HepG2 (cell line): ENCODE measurements at regions not wholly inside any gene's neighbourhood (a gene's known extent, or its start where the extent isn't known, plus 50 kb on each side); places are given as distances from the start of the nearest gene placed in this dataset.

Experiments used
- ATAC-seq: fragments of 200-7000 bp; cut with Tn5 transposase; 3 replicates; pipeline ENCODE4 v1.9.1; 2020; ENCODE audit warnings: mild to moderate bottlenecking, moderate library complexity
- BruUV-seq: library from RNA; stranded (reverse); fragments of 400-500 nt; replicated peaks from 2 replicates; lab custom pipeline; 2021; lab: Mats Ljungman, UMichigan
- CTCF ChIA-PET: fragments of 300-600 bp; formaldehyde crosslinking; extraction: SDS; loops from one replicate; lab custom pipeline; 2021; ENCODE audit warnings: low total read pairs, inconsistent platforms, low intra/inter-chr PET ratio; lab: Yijun Ruan, JAX
- POLR2A ChIA-PET: fragments of 350-600 bp; sonication (Branson Sonifier 250); formaldehyde crosslinking; loops from one replicate; lab custom pipeline; 2020; ENCODE audit warnings: antibody characterized with exemption, inconsistent platforms; lab: Yijun Ruan, JAX
- DNase-seq: peaks from one replicate; pipeline ENCODE4 v3.0.0-alpha.2; 2015; ENCODE audit warnings: low spot score
- FAIRE-seq: peaks from 3 replicates; lab custom pipeline; 2011; peaks lifted over from hg19 to GRCh38; lab: Jason Lieb, UNC
- H2AFZ ChIP-seq: one replicate; pipeline ENCODE4 v1.6.1; 2011; ENCODE audit warnings: low read length, inconsistent platforms
- H3K27ac ChIP-seq: fragments of 300-600 bp; 3 replicates; pipeline ENCODE4 v1.8.0; 2011; ENCODE audit warnings: mixed run types, mild to moderate bottlenecking, mixed read lengths, low read length, inconsistent platforms; ENCODE audit not compliant: insufficient read depth; ENCODE audit errors: extremely low read length
- H3K27me3 ChIP-seq, 2 experiments: fragments of 200-600 bp in 1 of 2; 2 replicates in 1 of 2; 3 replicates in 1 of 2; pipeline versions ENCODE4 v1.6.0 to v1.8.0; 2011; ENCODE audit warnings: low read length in 2 of 2, mild to moderate bottlenecking in 2 of 2, moderate library complexity in 2 of 2, inconsistent platforms in 1 of 2; ENCODE audit not compliant: insufficient read depth in 2 of 2, control insufficient read depth in 1 of 2
- H3K36me3 ChIP-seq, 2 experiments: fragments of 200-600 bp in 1 of 2; replicated peaks in 1 of 2; 2 replicates in 1 of 2; 3 replicates in 1 of 2; pipeline versions ENCODE4 v1.5.1 to v1.8.0; 2011; ENCODE audit warnings: low read length in 2 of 2, inconsistent platforms in 1 of 2; ENCODE audit not compliant: insufficient read depth in 2 of 2, control insufficient read depth in 1 of 2
- H3K4me1 ChIP-seq: 2 replicates; pipeline ENCODE4 v1.5.1; 2012; ENCODE audit warnings: low read length, inconsistent platforms; ENCODE audit not compliant: insufficient read depth
- H3K4me2 ChIP-seq: 2 replicates; pipeline ENCODE4 v1.6.0; 2011; ENCODE audit warnings: low read depth, low read length, inconsistent platforms
- H3K4me3 ChIP-seq, 3 experiments: fragments of 200-600 bp in 1 of 3; sonication (generic), shearing (Covaris generic) in 1 of 3; replicated peaks in 1 of 3; 2 replicates each; pipeline ENCODE4 v1.5.1; 2011 to 2016; ENCODE audit warnings: low read length in 3 of 3, inconsistent platforms in 2 of 3, low read depth in 2 of 3, mild to moderate bottlenecking in 2 of 3, control low read depth in 1 of 3, mixed read lengths in 1 of 3; ENCODE audit not compliant: insufficient read depth in 1 of 3
- H3K79me2 ChIP-seq: one replicate; pipeline ENCODE4 v1.6.1; 2011; ENCODE audit warnings: low read length, inconsistent platforms; ENCODE audit not compliant: insufficient read depth
- H3K9ac ChIP-seq: 2 replicates; pipeline ENCODE4 v1.6.0; 2011; ENCODE audit warnings: mild to moderate bottlenecking, low read depth, low read length, inconsistent platforms; ENCODE audit not compliant: insufficient read depth
- H3K9me3 ChIP-seq: 2 replicates; pipeline ENCODE4 v1.5.1; 2012; ENCODE audit warnings: mild to moderate bottlenecking, low read length
- H4K20me1 ChIP-seq: 2 replicates; pipeline ENCODE4 v1.6.0; 2011; ENCODE audit warnings: inconsistent platforms, mild to moderate bottlenecking, low read length, moderate library complexity; ENCODE audit not compliant: insufficient read depth
- HNF1A ChIP-seq, 2 experiments: sonication (generic) in 1 of 2; formaldehyde crosslinking in 1 of 2; IDR thresholded peaks; 2 replicates each; pipeline versions ENCODE4 v1.4.0 to v1.6.1; 2016 to 2020; ENCODE audit warnings: borderline replicate concordance in 1 of 2, low read depth in 1 of 2, mild to moderate bottlenecking in 1 of 2, missing genetic modification reagents in 1 of 2
- HOXA7 ChIP-seq: sonication (generic); formaldehyde crosslinking; IDR thresholded peaks from 2 replicates; pipeline ENCODE4 v1.8.1; 2022; ENCODE audit warnings: mild to moderate bottlenecking, missing genetic modification reagents, moderate library complexity
- KLF6 ChIP-seq: IDR thresholded peaks from 2 replicates; pipeline ENCODE4 v1.8.0; 2016; ENCODE audit warnings: missing biosample characterization, missing genetic modification reagents
- NFYB ChIP-seq: sonication (generic); formaldehyde crosslinking; IDR thresholded peaks from 2 replicates; pipeline ENCODE4 v1.4.0; 2020; ENCODE audit warnings: missing genetic modification reagents
- POLR2G ChIP-seq: fragments of 200-400 bp; formaldehyde crosslinking; IDR thresholded peaks from 2 replicates; pipeline ENCODE4 v1.6.1; 2018; ENCODE audit warnings: mild to moderate bottlenecking, low read depth, low read length, moderate library complexity
- ZFX ChIP-seq: sonication (generic); formaldehyde crosslinking; IDR thresholded peaks from 2 replicates; pipeline ENCODE4 v1.4.0; 2020; ENCODE audit warnings: mild to moderate bottlenecking, low read depth, missing genetic modification reagents, moderate library complexity
- ZKSCAN1 ChIP-seq: fragments of 150-350 bp; IDR thresholded peaks from 2 replicates; pipeline ENCODE4 v1.6.1; 2014; ENCODE audit warnings: low read length
- ZNF234 ChIP-seq: sonication (generic); formaldehyde crosslinking; conservative IDR thresholded peaks from 2 replicates; pipeline ENCODE4 v1.5.1; 2020; ENCODE audit warnings: mild to moderate bottlenecking, missing genetic modification reagents
- WGBS: methylation state at CpG from one replicate; pipeline ENCODE4 v1.1.6; 2017; ENCODE audit warnings: low lambda C conversion rate; 5-methylcytosine and 5-hydroxymethylcytosine counted together
- in situ Hi-C: cut with HindIII; loops from 2 replicates; pipeline ENCODE4 v1.10.0; 2017; ENCODE audit warnings: low pct_unique_long_range_greater_than_20kb; ENCODE audit not compliant: extremely low pct_ligation_motif_present
- intact Hi-C: fragments of 100-400 bp; cut with micrococcal nuclease; formaldehyde crosslinking; loops from one replicate; pipeline ENCODE4 v1.10.0; 2022; ENCODE audit not compliant: unreplicated experiment
- TF ChIP-seq, protein P1 (sequence below): sonication (generic); formaldehyde crosslinking; IDR thresholded peaks from 2 replicates; pipeline ENCODE4 v1.8.0; 2022; ENCODE audit warnings: mild to moderate bottlenecking, missing genetic modification reagents, moderate library complexity
- TF ChIP-seq, protein P2 (sequence below): IDR thresholded peaks from 2 replicates; pipeline ENCODE4 v1.4.0; 2020; ENCODE audit warnings: mild to moderate bottlenecking, missing genetic modification reagents
- TF ChIP-seq, protein P3 (sequence below): sonication (generic); formaldehyde crosslinking; IDR thresholded peaks from 2 replicates; pipeline ENCODE4 v1.5.1; 2020; ENCODE audit warnings: missing genetic modification reagents, mild to moderate bottlenecking, borderline replicate concordance
- TF ChIP-seq, protein P4 (sequence below): sonication (generic); formaldehyde crosslinking; conservative IDR thresholded peaks from 2 replicates; pipeline ENCODE4 v1.4.0; 2020; ENCODE audit warnings: missing genetic modification reagents

- no peak for ATAC-seq
- ChIA-PET CTCF (no interaction called here), POLR2A (no interaction called here)
- no peak overlapping the region for H2AFZ ChIP-seq
- H3K9me3 ChIP-seq, result no peaks in the 10 kb centered on the region
- no peak overlapping the region for H3K27ac ChIP-seq
- intact Hi-C loops, result no loop called here
- no peaks in the 10 kb centered on the region for H4K20me1 ChIP-seq
- H3K36me3 ChIP-seq, result no peaks in the 10 kb centered on the region
- H3K4me2 ChIP-seq, result no peak overlapping the region
- H3K4me3 ChIP-seq, result no peak overlapping the region
- 14% methylated on average over 2 of the region's 2 CpGs for WGBS
- FAIRE-seq, result no peak
- no peaks in the 10 kb centered on the region for H3K79me2 ChIP-seq
- in situ Hi-C loops, result no loop called here
- no peaks in the 10 kb centered on the region for H3K4me1 ChIP-seq
- no peak for DNase-seq
- 0 out of 5 replicates have a peak, but pooled peaks cover 0 to 3% of the 10 kb centered on the region in 2 experiments for H3K27me3 ChIP-seq
- BruUV-seq, result no TSS peak
- no peak overlapping the region for H3K9ac ChIP-seq
- TF ChIP-seq, protein P1, sequence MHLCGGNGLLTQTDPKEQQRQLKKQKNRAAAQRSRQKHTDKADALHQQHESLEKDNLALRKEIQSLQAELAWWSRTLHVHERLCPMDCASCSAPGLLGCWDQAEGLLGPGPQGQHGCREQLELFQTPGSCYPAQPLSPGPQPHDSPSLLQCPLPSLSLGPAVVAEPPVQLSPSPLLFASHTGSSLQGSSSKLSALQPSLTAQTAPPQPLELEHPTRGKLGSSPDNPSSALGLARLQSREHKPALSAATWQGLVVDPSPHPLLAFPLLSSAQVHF (CRISPR knock-in tag), result no peak
- TF ChIP-seq, protein P2, sequence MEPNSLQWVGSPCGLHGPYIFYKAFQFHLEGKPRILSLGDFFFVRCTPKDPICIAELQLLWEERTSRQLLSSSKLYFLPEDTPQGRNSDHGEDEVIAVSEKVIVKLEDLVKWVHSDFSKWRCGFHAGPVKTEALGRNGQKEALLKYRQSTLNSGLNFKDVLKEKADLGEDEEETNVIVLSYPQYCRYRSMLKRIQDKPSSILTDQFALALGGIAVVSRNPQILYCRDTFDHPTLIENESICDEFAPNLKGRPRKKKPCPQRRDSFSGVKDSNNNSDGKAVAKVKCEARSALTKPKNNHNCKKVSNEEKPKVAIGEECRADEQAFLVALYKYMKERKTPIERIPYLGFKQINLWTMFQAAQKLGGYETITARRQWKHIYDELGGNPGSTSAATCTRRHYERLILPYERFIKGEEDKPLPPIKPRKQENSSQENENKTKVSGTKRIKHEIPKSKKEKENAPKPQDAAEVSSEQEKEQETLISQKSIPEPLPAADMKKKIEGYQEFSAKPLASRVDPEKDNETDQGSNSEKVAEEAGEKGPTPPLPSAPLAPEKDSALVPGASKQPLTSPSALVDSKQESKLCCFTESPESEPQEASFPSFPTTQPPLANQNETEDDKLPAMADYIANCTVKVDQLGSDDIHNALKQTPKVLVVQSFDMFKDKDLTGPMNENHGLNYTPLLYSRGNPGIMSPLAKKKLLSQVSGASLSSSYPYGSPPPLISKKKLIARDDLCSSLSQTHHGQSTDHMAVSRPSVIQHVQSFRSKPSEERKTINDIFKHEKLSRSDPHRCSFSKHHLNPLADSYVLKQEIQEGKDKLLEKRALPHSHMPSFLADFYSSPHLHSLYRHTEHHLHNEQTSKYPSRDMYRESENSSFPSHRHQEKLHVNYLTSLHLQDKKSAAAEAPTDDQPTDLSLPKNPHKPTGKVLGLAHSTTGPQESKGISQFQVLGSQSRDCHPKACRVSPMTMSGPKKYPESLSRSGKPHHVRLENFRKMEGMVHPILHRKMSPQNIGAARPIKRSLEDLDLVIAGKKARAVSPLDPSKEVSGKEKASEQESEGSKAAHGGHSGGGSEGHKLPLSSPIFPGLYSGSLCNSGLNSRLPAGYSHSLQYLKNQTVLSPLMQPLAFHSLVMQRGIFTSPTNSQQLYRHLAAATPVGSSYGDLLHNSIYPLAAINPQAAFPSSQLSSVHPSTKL (CRISPR knock-in tag), result no peak
- TF ChIP-seq ZFX (CRISPR knock-in tag), result no peak
- TF ChIP-seq, protein P3, sequence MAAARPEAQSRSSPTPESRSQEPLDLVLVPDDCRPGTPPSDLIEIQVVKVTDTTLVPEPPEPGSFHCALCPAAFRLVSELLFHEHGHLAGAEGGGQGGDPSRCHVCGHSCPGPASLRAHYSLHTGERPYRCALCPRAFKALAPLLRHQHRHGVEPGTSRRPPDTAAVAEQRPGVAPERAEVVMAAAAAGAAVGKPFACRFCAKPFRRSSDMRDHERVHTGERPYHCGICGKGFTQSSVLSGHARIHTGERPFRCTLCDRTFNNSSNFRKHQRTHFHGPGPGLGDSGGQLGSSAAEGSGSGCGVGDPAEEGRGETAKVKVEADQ, result no peak
- TF ChIP-seq ZNF234 (CRISPR knock-in tag), result no peak
- TF ChIP-seq, protein P4, sequence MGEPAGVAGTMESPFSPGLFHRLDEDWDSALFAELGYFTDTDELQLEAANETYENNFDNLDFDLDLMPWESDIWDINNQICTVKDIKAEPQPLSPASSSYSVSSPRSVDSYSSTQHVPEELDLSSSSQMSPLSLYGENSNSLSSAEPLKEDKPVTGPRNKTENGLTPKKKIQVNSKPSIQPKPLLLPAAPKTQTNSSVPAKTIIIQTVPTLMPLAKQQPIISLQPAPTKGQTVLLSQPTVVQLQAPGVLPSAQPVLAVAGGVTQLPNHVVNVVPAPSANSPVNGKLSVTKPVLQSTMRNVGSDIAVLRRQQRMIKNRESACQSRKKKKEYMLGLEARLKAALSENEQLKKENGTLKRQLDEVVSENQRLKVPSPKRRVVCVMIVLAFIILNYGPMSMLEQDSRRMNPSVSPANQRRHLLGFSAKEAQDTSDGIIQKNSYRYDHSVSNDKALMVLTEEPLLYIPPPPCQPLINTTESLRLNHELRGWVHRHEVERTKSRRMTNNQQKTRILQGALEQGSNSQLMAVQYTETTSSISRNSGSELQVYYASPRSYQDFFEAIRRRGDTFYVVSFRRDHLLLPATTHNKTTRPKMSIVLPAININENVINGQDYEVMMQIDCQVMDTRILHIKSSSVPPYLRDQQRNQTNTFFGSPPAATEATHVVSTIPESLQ (CRISPR knock-in tag), result no peak
- no peak for TF ChIP-seq KLF6 (CRISPR knock-in tag)
- TF ChIP-seq HNF1A (IDR thresholded peaks at IDR 0.05; ENCODE audit: low read depth), result no peak
- no peak for TF ChIP-seq HNF1A (CRISPR knock-in tag; IDR thresholded peaks at IDR 0.05; ENCODE audit: borderline replicate concordance)
- TF ChIP-seq HOXA7 (CRISPR knock-in tag), result no peak
- no peak for TF ChIP-seq POLR2G
- TF ChIP-seq ZKSCAN1, result no peak
- no peak for TF ChIP-seq NFYB (CRISPR knock-in tag)
Measured at GRCh38 chr6:142621822-142622221, 320.0 kb downstream of the ADGRG6 start.
